HepG2 (cell line): ENCODE measurements at regions not wholly inside any gene's neighbourhood (a gene's known extent, or its start where the extent isn't known, plus 50 kb on each side); places are given as distances from the start of the nearest gene placed in this dataset.

ENCODE experiments used
- ATAC-seq: fragments of 200-7000 bp; cut with Tn5 transposase; 3 replicates; pipeline ENCODE4 v1.9.1; 2020; ENCODE audit warnings: mild to moderate bottlenecking, moderate library complexity
- BruUV-seq: library from RNA; stranded (reverse); fragments of 400-500 nt; replicated peaks from 2 replicates; lab custom pipeline; 2021; lab: Mats Ljungman, UMichigan
- CTCF ChIA-PET: fragments of 300-600 bp; formaldehyde crosslinking; extraction: SDS; loops from one replicate; lab custom pipeline; 2021; ENCODE audit warnings: low total read pairs, inconsistent platforms, low intra/inter-chr PET ratio; lab: Yijun Ruan, JAX
- POLR2A ChIA-PET: fragments of 350-600 bp; sonication (Branson Sonifier 250); formaldehyde crosslinking; loops from one replicate; lab custom pipeline; 2020; ENCODE audit warnings: antibody characterized with exemption, inconsistent platforms; lab: Yijun Ruan, JAX
- DNase-seq: peaks from one replicate; pipeline ENCODE4 v3.0.0-alpha.2; 2015; ENCODE audit warnings: low spot score
- FAIRE-seq: peaks from 3 replicates; lab custom pipeline; 2011; peaks lifted over from hg19 to GRCh38; lab: Jason Lieb, UNC
- H2AFZ ChIP-seq: one replicate; pipeline ENCODE4 v1.6.1; 2011; ENCODE audit warnings: low read length, inconsistent platforms
- H3K27ac ChIP-seq: fragments of 300-600 bp; 3 replicates; pipeline ENCODE4 v1.8.0; 2011; ENCODE audit warnings: mixed run types, mild to moderate bottlenecking, mixed read lengths, low read length, inconsistent platforms; ENCODE audit not compliant: insufficient read depth; ENCODE audit errors: extremely low read length
- H3K27me3 ChIP-seq, 2 experiments: fragments of 200-600 bp in 1 of 2; 2 replicates in 1 of 2; 3 replicates in 1 of 2; pipeline versions ENCODE4 v1.6.0 to v1.8.0; 2011; ENCODE audit warnings: low read length in 2 of 2, mild to moderate bottlenecking in 2 of 2, moderate library complexity in 2 of 2, inconsistent platforms in 1 of 2; ENCODE audit not compliant: insufficient read depth in 2 of 2, control insufficient read depth in 1 of 2
- H3K36me3 ChIP-seq, 2 experiments: fragments of 200-600 bp in 1 of 2; replicated peaks in 1 of 2; 2 replicates in 1 of 2; 3 replicates in 1 of 2; pipeline versions ENCODE4 v1.5.1 to v1.8.0; 2011; ENCODE audit warnings: low read length in 2 of 2, inconsistent platforms in 1 of 2; ENCODE audit not compliant: insufficient read depth in 2 of 2, control insufficient read depth in 1 of 2
- H3K4me1 ChIP-seq: 2 replicates; pipeline ENCODE4 v1.5.1; 2012; ENCODE audit warnings: low read length, inconsistent platforms; ENCODE audit not compliant: insufficient read depth
- H3K4me2 ChIP-seq: 2 replicates; pipeline ENCODE4 v1.6.0; 2011; ENCODE audit warnings: low read depth, low read length, inconsistent platforms
- H3K4me3 ChIP-seq, 3 experiments: fragments of 200-600 bp in 1 of 3; sonication (generic), shearing (Covaris generic) in 1 of 3; replicated peaks in 1 of 3; 2 replicates each; pipeline ENCODE4 v1.5.1; 2011 to 2016; ENCODE audit warnings: low read length in 3 of 3, inconsistent platforms in 2 of 3, low read depth in 2 of 3, mild to moderate bottlenecking in 2 of 3, control low read depth in 1 of 3, mixed read lengths in 1 of 3; ENCODE audit not compliant: insufficient read depth in 1 of 3
- H3K79me2 ChIP-seq: one replicate; pipeline ENCODE4 v1.6.1; 2011; ENCODE audit warnings: low read length, inconsistent platforms; ENCODE audit not compliant: insufficient read depth
- H3K9ac ChIP-seq: 2 replicates; pipeline ENCODE4 v1.6.0; 2011; ENCODE audit warnings: mild to moderate bottlenecking, low read depth, low read length, inconsistent platforms; ENCODE audit not compliant: insufficient read depth
- H3K9me3 ChIP-seq: 2 replicates; pipeline ENCODE4 v1.5.1; 2012; ENCODE audit warnings: mild to moderate bottlenecking, low read length
- H4K20me1 ChIP-seq: 2 replicates; pipeline ENCODE4 v1.6.0; 2011; ENCODE audit warnings: inconsistent platforms, mild to moderate bottlenecking, low read length, moderate library complexity; ENCODE audit not compliant: insufficient read depth
- AHDC1 ChIP-seq: sonication (generic); formaldehyde crosslinking; IDR thresholded peaks from 2 replicates; pipeline ENCODE4 v1.5.1; 2020; ENCODE audit warnings: mild to moderate bottlenecking, missing genetic modification reagents, borderline replicate concordance
- ARID4A ChIP-seq: sonication (generic); formaldehyde crosslinking; IDR thresholded peaks from 2 replicates; pipeline ENCODE4 v1.5.0; 2020; ENCODE audit warnings: mild to moderate bottlenecking, missing genetic modification reagents, borderline replicate concordance
- NCOA5 ChIP-seq: sonication (generic); formaldehyde crosslinking; IDR thresholded peaks from 2 replicates; pipeline ENCODE4 v1.4.0; 2020; ENCODE audit warnings: missing genetic modification reagents
- PATZ1 ChIP-seq: sonication (generic); formaldehyde crosslinking; IDR thresholded peaks from 2 replicates; pipeline ENCODE4 v1.4.0; 2020; ENCODE audit warnings: missing genetic modification reagents
- PAX8 ChIP-seq: sonication (generic); formaldehyde crosslinking; IDR thresholded peaks from 2 replicates; pipeline ENCODE4 v1.8.0; 2022; ENCODE audit warnings: mild to moderate bottlenecking, missing genetic modification reagents, borderline replicate concordance
- RFX3 ChIP-seq: IDR thresholded peaks from 2 replicates; pipeline ENCODE4 v1.6.1; 2016; ENCODE audit warnings: missing biosample characterization, missing genetic modification reagents
- TEF ChIP-seq: sonication (generic); formaldehyde crosslinking; IDR thresholded peaks from 2 replicates; pipeline ENCODE4 v1.5.0; 2020; ENCODE audit warnings: missing genetic modification reagents
- TSC22D2 ChIP-seq: sonication (generic); formaldehyde crosslinking; IDR thresholded peaks from 2 replicates; pipeline ENCODE4 v1.5.1; 2020; ENCODE audit warnings: missing genetic modification reagents, mild to moderate bottlenecking, borderline replicate concordance
- ZNF333 ChIP-seq: sonication (generic); formaldehyde crosslinking; IDR thresholded peaks from 2 replicates; pipeline ENCODE4 v1.4.0; 2020; ENCODE audit warnings: mild to moderate bottlenecking, missing genetic modification reagents, borderline replicate concordance
- ZNF670 ChIP-seq: sonication (generic); formaldehyde crosslinking; IDR thresholded peaks from 2 replicates; pipeline ENCODE4 v1.8.0; 2022; ENCODE audit warnings: mild to moderate bottlenecking, missing genetic modification reagents, borderline replicate concordance
- ZNF841 ChIP-seq: sonication (generic); formaldehyde crosslinking; IDR thresholded peaks from 2 replicates; pipeline ENCODE4 v1.8.1; 2023; ENCODE audit warnings: missing genetic modification reagents, borderline replicate concordance
- WGBS: methylation state at CpG from one replicate; pipeline ENCODE4 v1.1.6; 2017; ENCODE audit warnings: low lambda C conversion rate; 5-methylcytosine and 5-hydroxymethylcytosine counted together
- in situ Hi-C: cut with HindIII; loops from 2 replicates; pipeline ENCODE4 v1.10.0; 2017; ENCODE audit warnings: low pct_unique_long_range_greater_than_20kb; ENCODE audit not compliant: extremely low pct_ligation_motif_present
- intact Hi-C: fragments of 100-400 bp; cut with micrococcal nuclease; formaldehyde crosslinking; loops from one replicate; pipeline ENCODE4 v1.10.0; 2022; ENCODE audit not compliant: unreplicated experiment

- no TSS peak for BruUV-seq
- no peak overlapping the region for H3K27ac ChIP-seq
- in situ Hi-C loops, result no loop called here
- no peaks in the 10 kb centered on the region for H4K20me1 ChIP-seq
- WGBS, result 29% methylated on average over 12 of the region's 14 CpGs
- no peaks in the 10 kb centered on the region for H3K4me1 ChIP-seq
- no peaks in the 10 kb centered on the region for H3K27me3 ChIP-seq
- POLR2A ChIA-PET, result no interaction called here
- FAIRE-seq, result no peak
- H3K79me2 ChIP-seq, result no peaks in the 10 kb centered on the region
- CTCF ChIA-PET, result no interaction called here
- no peak; the same call in 2 of the 3 replicates for ATAC-seq
- H3K4me2 ChIP-seq, result no peak overlapping the region
- no peak overlapping the region for H3K9ac ChIP-seq
- H2AFZ ChIP-seq, result no peak overlapping the region
- peaks cover 70% of the 10 kb centered on the region for H3K9me3 ChIP-seq
- no peak overlapping the region for H3K4me3 ChIP-seq
- no peaks in the 10 kb centered on the region for H3K36me3 ChIP-seq
- intact Hi-C loops, result no loop called here
- no peak for DNase-seq
- TF ChIP-seq ZNF841, result no peak
- no peak for TF ChIP-seq TSC22D2 (CRISPR knock-in tag)
- no peak for TF ChIP-seq TEF (CRISPR knock-in tag)
- no peak for TF ChIP-seq NCOA5
- TF ChIP-seq ZNF670, result no peak
- TF ChIP-seq ZNF333 (CRISPR knock-in tag), result no peak
- TF ChIP-seq AHDC1 (CRISPR knock-in tag), result no peak
- TF ChIP-seq ARID4A (CRISPR knock-in tag), result no peak
- TF ChIP-seq PAX8 (CRISPR knock-in tag), result no peak
- TF ChIP-seq RFX3, result no peak
- no peak for TF ChIP-seq PATZ1 (CRISPR knock-in tag)
Observed at GRCh38 chr20:29687438-29687837, 1570.0 kb upstream of the DEFB115 start.
